ENCODE measurements at regions not wholly inside any gene's neighbourhood (a gene's known extent, or its start where the extent isn't known, plus 50 kb on each side); places are given as distances from the start of the nearest gene placed in this dataset.

- no peak overlapping the region for H3K4me3 Mint-ChIP-seq
- H3K4me1 Mint-ChIP-seq, result no peaks in the 10 kb centered on the region
- no peak for ATAC-seq
- H3K9me3 Mint-ChIP-seq, result peaks cover 3% of the 10 kb centered on the region
- no peak for DNase-seq (ENCODE audit: low spot score in 2 of 2)
- H3K27ac Mint-ChIP-seq, result no peak overlapping the region
- H3K36me3 Mint-ChIP-seq, result no peaks in the 10 kb centered on the region
Measured at GRCh38 chr17:72318131-72318530, 197.3 kb downstream of the SOX9 start.

- no peak overlapping the region for H3K4me3 Mint-ChIP-seq
- H3K4me1 Mint-ChIP-seq, result no peaks in the 10 kb centered on the region
- no peak for ATAC-seq
- H3K9me3 Mint-ChIP-seq, result peaks cover 3% of the 10 kb centered on the region
- no peaks in the 10 kb centered on the region for H3K36me3 Mint-ChIP-seq
- H3K27ac Mint-ChIP-seq, result no peak overlapping the region
- DNase-seq (ENCODE audit: low spot score in 2 of 2), result no peak
Measured at GRCh38 chr17:72321896-72322295, 201.1 kb downstream of the SOX9 start.

DNA sequence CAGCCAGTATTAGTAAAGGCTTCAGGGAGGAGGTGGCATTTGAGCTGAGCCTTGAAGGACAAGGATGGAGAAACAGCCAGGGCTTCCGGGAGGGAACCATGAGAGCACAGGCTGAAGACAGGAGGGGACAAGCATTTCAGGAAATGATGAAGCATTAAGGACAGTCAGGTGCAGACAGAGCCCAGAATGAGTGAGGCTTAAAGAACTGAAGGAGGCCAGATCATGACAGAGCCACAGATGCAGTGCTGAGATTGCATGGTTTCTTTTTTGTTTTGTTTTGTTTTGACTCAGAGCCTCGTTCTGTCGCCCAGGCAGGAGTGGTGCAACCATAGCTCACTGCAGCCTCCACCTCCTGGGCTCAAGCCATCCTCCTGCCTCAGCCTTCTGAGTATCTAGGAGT lies 211.5 kb downstream of the SOX9 start:
- ATAC-seq, result no peak

GRCh38 chr17:72333570-72333969 lies 212.8 kb downstream of the SOX9 start:
- Mint-ChIP-seq H3K36me3 (no peaks in the 10 kb centered on the region), H3K9me3 (peaks cover 5% of the 10 kb centered on the region), H3K4me1 (no peaks in the 10 kb centered on the region), H3K4me3 (no peak overlapping the region), H3K27ac (no peak overlapping the region)
- no peak for ATAC-seq
- no peak for DNase-seq (ENCODE audit: low spot score in 2 of 2)

More for the DNA sequence above, 211.5 kb downstream of the SOX9 start:
- no peaks in the 10 kb centered on the region for H3K4me1 Mint-ChIP-seq
- H3K4me3 Mint-ChIP-seq, result no peak overlapping the region
- peaks cover 5% of the 10 kb centered on the region for H3K9me3 Mint-ChIP-seq
- DNase-seq (ENCODE audit: low spot score in 2 of 2), result no peak
- no peaks in the 10 kb centered on the region for H3K36me3 Mint-ChIP-seq
- H3K27ac Mint-ChIP-seq, result no peak overlapping the region

- H3K9me3 Mint-ChIP-seq, result peaks cover 5% of the 10 kb centered on the region
- H3K4me1 Mint-ChIP-seq, result no peaks in the 10 kb centered on the region
- H3K4me3 Mint-ChIP-seq, result no peak overlapping the region
- no peak for ATAC-seq
- DNase-seq (ENCODE audit: low spot score in 2 of 2), result no peak
- no peak overlapping the region for H3K27ac Mint-ChIP-seq
- no peaks in the 10 kb centered on the region for H3K36me3 Mint-ChIP-seq
Measured at GRCh38 chr17:72334205-72334604, 213.4 kb downstream of the SOX9 start.

DNA sequence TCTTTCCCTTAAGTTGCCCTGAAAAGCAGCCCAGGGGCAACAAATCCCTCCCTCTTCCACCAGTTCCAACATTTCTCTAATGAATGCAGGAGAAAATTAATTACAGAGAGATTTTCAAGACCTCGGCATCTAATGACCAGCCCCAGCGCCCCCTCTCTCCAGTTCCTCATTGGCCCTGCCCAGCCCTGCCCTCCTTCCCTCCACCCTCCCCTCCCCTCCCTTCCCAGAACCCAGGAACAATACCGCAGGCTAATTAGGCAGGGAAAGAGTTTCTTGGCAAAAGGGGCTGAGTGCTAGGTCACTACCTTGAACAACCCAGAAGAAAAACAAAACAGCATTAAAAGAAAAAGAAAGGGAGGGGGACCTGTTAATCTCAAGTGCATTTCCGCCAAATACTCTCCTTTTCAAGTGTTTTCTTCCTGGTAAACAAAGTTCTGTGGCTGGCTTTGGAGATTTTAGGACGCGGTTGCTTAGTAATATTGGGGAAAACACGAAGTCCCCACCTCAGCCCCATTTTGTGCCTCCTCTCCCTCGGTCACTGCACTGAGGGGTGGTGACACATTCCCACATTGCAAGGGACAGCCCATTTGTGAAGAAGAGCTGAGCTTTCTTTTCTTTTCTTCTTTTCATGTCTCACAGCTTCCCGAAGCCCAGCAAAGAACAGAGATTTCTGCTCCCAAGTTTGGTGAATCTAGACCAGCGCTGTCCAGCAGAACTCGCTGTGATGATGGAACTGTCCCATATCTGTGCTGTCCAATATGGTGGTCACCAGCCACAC lies 215.4 kb downstream of the SOX9 start:
- H3K27ac Mint-ChIP-seq, result no peak overlapping the region
- H3K4me3 Mint-ChIP-seq, result no peak overlapping the region
- H3K9me3 Mint-ChIP-seq, result peaks cover 5% of the 10 kb centered on the region
- no peaks in the 10 kb centered on the region for H3K4me1 Mint-ChIP-seq
- ATAC-seq (no peak), DNase-seq (ENCODE audit: low spot score in 2 of 2) (no peak)
- no peaks in the 10 kb centered on the region for H3K36me3 Mint-ChIP-seq

DNA sequence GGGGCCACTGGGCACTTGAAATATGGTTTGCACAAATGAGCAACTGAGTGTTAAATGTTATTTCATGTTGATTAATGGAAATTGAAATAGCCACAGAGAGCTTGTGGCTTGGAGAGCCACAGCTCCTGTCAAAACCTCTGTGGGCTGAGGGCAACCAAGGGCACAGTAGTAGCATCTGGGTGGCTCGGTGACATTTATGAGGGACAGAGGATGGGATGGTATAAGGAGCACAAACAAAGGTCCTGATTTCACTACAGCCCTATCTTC lies 215.9 kb downstream of the SOX9 start:
- ATAC-seq (no peak), DNase-seq (ENCODE audit: low spot score in 2 of 2) (no peak)
- H3K27ac Mint-ChIP-seq, result no peak overlapping the region
- no peak overlapping the region for H3K4me3 Mint-ChIP-seq
- no peaks in the 10 kb centered on the region for H3K4me1 Mint-ChIP-seq
- no peaks in the 10 kb centered on the region for H3K36me3 Mint-ChIP-seq
- H3K9me3 Mint-ChIP-seq, result peaks cover 5% of the 10 kb centered on the region

GRCh38 chr17:72338304-72338703 lies 217.5 kb downstream of the SOX9 start:
- DNase-seq (ENCODE audit: low spot score in 2 of 2), result no peak
- Mint-ChIP-seq H3K27ac (no peak overlapping the region), H3K9me3 (peaks cover 4% of the 10 kb centered on the region), H3K4me3 (no peak overlapping the region), H3K4me1 (no peaks in the 10 kb centered on the region), H3K36me3 (no peaks in the 10 kb centered on the region)
- no peak for ATAC-seq

DNA sequence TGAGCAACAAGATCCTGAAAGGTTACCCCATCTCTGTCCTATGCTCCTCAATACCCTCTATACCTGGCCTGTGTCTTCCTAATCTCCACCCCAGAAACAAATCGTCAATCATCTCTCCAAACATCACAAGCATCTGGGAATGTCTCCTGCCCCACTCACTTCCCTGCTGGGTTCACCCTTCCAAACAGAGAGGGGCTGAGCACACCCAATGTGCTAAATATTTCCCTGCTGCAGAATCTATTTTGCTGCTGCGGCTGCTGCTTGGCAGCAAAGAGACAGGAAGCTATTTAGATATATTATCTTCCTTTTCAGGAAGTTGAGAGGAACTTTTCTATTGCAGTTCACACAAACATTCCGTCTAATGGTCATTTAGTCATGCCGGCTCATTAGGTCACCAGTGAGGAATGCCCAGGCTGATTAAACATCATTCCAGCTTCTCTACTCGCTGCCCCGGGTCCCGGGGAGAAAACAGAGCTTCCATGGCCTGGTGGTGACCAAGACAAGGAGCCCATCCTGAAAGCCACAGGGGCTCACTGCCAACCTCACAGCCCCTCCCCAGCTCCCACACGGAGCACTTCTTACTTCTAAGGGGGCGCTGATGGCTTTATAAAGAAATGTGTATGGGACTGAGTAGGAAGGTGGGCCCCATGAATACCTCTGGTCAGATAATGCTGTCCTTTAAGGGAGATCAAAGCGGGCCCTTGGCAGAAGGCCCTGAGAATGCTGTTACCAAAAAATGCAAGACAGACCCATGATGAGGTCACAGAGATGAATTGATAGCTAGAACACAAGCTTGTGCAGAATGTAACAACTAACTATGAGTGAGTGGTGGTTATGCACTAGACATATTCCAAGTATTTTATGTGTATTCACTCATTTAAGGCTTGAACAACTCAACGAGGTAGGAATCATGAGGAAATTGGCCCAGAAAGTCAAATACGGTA lies 218.3 kb downstream of the SOX9 start:
- no peak for DNase-seq (ENCODE audit: low spot score in 2 of 2)
- no peak overlapping the region for H3K4me3 Mint-ChIP-seq
- H3K36me3 Mint-ChIP-seq, result no peaks in the 10 kb centered on the region
- no peak for ATAC-seq
- no peaks in the 10 kb centered on the region for H3K4me1 Mint-ChIP-seq
- H3K27ac Mint-ChIP-seq, result no peak overlapping the region
- no peaks in the 10 kb centered on the region for H3K9me3 Mint-ChIP-seq

DNA sequence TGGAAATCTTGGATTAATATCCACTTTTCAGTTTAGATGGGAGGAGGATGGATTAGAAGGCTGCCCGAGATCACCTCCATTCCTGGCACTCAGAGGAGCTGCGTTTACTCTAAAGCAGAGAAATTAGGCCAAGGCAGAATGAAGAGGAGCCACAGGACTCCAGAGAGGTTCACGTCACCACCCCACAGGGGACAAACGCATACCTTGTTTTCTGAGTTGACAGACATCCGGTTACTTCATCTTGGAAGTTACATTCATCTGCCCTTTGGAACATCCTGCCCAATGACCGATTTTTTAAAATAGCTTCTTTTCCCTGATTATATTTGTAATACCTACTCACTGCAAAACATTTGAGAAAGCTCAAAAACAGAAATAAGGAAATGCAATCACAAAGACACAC lies 220.0 kb downstream of the SOX9 start:
- Mint-ChIP-seq H3K36me3 (no peaks in the 10 kb centered on the region), H3K27ac (no peak overlapping the region), H3K4me1 (no peaks in the 10 kb centered on the region), H3K4me3 (no peak overlapping the region), H3K9me3 (peaks cover 4% of the 10 kb centered on the region)
- DNase-seq (ENCODE audit: low spot score in 2 of 2) (no peak), ATAC-seq (no peak)

DNA sequence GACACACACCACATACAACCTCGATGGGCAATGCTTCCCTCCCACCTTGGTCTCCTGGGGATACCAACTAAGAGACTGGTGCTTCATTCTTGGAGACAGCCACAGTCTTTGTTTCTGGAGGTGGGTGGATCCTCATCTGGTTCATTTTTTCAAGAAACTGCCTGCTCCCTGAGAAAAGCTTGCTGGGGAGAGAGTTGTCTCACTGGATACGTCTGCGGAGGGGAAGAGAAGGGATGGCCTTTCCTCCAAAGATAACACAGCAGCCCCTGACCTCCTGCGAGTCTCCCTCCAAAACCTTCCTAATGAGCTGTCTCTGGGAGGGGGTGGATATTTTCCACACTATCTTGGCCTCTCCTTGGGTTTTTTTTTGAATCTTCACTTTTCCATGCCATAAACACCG lies 221.2 kb downstream of the SOX9 start:
- Mint-ChIP-seq H3K36me3 (no peaks in the 10 kb centered on the region), H3K4me1 (no peaks in the 10 kb centered on the region), H3K9me3 (peaks cover 4% of the 10 kb centered on the region), H3K4me3 (no peak overlapping the region), H3K27ac (no peak overlapping the region)
- DNase-seq (ENCODE audit: low spot score in 2 of 2) (no peak), ATAC-seq (no peak)

GRCh38 chr17:72342627-72343527 lies 222.1 kb downstream of the SOX9 start:
- H3K9me3 Mint-ChIP-seq, result peaks cover 4% of the 10 kb centered on the region
- H3K27ac Mint-ChIP-seq, result no peak overlapping the region
- DNase-seq (ENCODE audit: low spot score in 2 of 2) (no peak), ATAC-seq (no peak)
- no peaks in the 10 kb centered on the region for H3K36me3 Mint-ChIP-seq
- H3K4me3 Mint-ChIP-seq, result no peak overlapping the region
- H3K4me1 Mint-ChIP-seq, result no peaks in the 10 kb centered on the region

GRCh38 chr17:72343911-72344310 lies 223.1 kb downstream of the SOX9 start:
- ATAC-seq, result no peak
- Mint-ChIP-seq H3K4me1 (no peaks in the 10 kb centered on the region), H3K4me3 (no peak overlapping the region), H3K36me3 (no peaks in the 10 kb centered on the region), H3K9me3 (peaks cover 4% of the 10 kb centered on the region), H3K27ac (no peak overlapping the region)
- no peak for DNase-seq (ENCODE audit: low spot score in 2 of 2)

DNA sequence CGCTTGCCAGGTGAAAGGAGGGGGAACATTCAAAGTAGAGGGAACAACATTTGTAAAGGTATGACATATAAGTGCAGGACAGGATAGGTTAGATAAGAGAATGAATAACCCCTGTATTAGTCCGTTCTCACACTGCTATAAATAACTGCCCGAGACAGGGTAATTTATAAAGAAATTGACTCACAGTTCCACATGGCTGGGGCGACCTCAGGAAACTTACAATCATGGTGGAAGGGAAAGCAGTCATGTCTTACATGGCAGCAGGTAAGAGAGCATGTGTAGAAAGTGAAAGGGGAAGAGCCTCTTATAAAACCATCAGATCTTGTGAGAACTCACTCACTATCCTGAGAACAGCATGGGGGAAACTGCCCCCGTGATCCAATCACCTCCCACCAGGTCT lies 223.8 kb downstream of the SOX9 start:
- no peak overlapping the region for H3K4me3 Mint-ChIP-seq
- no peak overlapping the region for H3K27ac Mint-ChIP-seq
- no peaks in the 10 kb centered on the region for H3K36me3 Mint-ChIP-seq
- DNase-seq (ENCODE audit: low spot score in 2 of 2) (no peak), ATAC-seq (no peak)
- H3K9me3 Mint-ChIP-seq, result peaks cover 4% of the 10 kb centered on the region
- H3K4me1 Mint-ChIP-seq, result no peaks in the 10 kb centered on the region

GRCh38 chr17:72345088-72345487 lies 224.3 kb downstream of the SOX9 start:
- ATAC-seq, result no peak
- H3K36me3 Mint-ChIP-seq, result no peaks in the 10 kb centered on the region
- no peak for DNase-seq (ENCODE audit: low spot score in 2 of 2)
- peaks cover 4% of the 10 kb centered on the region for H3K9me3 Mint-ChIP-seq
- H3K4me1 Mint-ChIP-seq, result no peaks in the 10 kb centered on the region
- H3K4me3 Mint-ChIP-seq, result no peak overlapping the region
- no peak overlapping the region for H3K27ac Mint-ChIP-seq
